GM18861 (cell line): ENCODE measurements at regions not wholly inside any gene's neighbourhood (a gene's known extent, or its start where the extent isn't known, plus 50 kb on each side); places are given as distances from the start of the nearest gene placed in this dataset.

Experiments
- ATAC-seq: cut with Tn5 transposase; IDR thresholded peaks from one replicate; pipeline ENCODE4 v1.9.1; 2021; ENCODE audit not compliant: unreplicated experiment

DNA sequence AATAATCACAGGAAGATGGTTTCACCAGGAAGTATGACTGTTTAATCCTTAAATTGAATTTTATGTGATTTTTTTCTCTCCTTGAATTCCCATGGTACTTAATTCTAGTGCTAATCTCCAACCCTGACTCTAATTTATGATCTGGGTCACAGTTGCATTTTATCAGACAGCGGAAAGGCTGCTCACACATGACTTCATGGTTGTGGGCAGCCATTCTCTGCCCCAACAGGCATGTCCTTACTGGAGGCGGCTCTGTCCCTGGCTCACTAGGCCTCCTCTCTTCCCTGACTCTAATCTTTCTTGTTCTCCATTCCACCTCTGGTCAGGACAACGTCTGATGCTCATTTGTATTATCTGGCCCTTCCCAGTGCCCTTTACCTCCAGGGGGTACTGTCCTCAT is 184.4 kb downstream of the CHST1 start:
- ATAC-seq = no peak

DNA sequence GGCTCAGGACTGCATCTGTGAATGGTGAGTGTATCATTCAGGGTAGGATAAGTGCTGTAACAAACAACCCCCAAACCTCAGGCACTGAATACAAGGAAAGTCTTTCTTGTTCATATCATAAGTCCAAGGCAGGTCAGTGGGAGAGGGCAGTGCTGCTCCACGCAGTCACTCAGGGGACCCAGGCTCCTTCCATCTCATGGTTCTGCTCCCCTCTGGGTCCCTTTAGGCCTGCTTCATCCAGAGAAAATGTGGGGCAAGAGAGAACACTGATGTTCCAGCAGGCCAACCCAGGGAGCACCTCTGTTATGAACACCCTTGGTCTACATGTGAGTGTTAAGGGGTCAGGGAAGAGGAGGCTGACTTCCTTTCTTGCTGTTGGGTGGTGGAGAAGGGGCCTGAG is 187.8 kb downstream of the CHST1 start:
- ATAC-seq = no peak

DNA sequence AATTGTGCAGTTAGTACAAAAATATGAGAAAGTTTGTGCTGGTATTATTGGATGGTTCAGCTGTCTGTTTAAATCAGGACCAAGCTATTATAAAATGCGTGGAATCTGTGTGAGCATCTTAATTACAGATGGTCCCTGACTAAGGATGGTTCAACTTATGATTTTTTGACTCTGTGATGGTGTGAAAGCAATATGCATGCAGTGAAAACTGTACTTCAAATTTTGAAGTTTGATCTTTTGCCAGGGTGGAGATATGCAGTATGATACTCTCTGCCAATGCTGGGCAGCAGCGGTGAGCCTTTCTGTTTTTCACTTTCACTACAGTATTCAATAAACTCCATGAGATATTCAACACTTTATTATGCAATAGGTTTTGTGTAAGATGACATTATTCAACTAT is 189.3 kb downstream of the CHST1 start:
- no peak for ATAC-seq

DNA sequence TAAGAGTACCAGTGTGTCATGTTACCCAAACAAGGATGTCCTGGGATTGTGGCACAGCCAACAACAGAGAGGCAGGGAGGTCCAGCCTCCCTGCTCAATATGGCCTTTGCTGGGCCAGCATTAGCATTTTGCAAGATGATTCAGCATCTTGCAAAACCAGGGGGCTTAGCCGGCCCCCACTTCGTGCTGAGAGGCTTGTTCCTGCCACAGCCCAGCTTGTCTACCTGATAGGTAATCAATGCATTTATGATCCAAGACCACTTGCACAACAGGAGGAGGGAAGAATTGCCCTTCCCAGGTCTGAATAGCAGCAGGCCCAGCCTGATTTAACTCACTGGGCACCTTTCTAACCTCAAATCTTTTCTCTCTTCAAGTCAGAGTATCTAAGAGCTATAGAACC is 189.0 kb upstream of the SYT13 start:
- no peak for ATAC-seq

DNA sequence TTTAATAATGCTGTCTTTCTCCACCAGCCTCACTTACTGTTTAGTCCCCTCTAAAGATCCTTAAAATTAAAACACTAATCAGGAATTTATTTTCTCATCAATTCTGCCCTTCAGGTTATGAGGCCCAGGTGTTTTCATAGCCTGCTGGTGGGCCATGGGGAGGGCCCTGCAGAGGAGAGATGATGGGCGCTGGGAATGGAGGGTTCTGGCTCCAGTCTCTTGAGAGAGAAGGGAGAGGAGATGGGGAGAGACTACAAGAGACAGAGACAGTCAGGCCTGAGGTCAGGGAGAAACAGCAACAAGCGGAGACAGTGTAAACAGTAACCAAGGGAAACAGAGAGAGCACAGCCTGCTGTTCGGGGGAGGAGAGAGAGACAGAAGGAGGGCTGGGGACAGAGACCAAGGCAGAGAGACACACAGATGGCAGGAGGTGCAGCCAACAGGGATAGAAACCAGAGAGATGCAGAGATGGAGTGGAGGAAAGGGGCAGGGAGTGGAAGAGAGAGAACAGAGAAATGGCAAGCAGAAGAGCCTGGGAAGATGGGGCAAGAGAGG is 187.3 kb upstream of the SYT13 start:
- ATAC-seq = no peak

DNA sequence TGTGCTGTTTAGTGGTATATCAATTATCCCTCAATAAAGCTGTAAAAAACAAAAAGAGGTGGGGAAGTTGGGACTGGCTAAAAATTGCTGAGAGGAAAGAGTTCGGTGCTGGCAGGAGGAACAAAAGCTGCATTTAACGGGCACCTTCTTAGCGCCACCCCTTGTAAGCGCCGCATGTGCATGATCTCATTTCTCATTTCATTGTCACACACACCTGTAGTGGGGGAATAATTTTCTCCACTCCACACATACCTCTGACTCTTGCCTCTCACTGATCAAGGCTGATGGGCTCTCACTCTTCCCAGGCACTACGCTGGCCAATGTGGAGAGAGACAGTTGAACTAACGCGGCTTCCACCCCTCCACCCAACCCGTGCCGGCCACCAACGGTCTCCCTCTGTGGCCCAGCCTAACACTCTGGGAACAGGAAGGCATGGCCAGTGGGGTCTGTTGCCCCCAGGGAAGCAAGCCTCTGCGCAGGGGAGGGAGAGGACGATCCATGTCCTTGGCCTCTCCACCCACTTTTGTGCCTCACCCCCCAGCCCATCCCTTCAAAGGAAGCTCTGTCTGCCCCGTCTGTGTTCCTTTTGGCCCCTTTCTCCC is 186.7 kb upstream of the SYT13 start:
- ATAC-seq = no peak

DNA sequence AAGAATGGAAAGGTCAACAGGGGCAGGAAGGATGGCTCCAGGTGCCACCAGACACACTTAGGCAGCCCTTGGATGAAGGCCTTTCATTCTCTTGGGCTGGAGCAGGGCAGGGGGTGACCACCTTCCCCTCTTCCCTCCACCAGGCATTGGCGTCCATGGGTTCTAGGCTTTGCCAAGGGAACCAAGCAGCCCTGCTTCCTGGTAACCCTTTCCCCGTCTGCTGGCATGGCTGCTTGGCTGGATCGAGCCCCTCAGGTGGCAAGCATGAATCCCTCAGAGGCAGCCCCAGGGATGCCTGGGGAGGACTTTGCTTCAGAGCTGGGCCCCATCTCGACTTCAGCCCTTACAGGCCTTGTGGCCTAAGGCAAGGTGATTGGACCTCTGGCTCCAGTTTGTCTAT is 185.1 kb upstream of the SYT13 start:
- ATAC-seq = no peak

DNA sequence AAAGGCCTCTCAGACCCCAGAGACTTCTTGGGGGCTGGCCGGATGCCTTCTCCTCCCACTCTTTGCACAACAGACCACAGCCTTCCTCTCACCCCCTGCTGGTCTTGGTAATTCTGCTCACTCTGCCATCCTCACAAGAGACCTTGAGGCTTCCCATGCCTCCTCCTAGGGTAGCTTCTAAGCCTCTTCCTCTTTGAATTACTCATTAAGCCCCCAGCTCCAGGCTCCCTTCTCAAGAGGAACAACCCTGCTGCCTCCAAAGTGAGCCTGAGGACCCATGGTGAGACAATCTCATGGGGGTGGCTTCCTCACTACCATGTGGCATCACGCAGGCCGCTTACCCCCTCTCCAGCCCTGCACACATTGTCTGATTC is 184.6 kb upstream of the SYT13 start:
- no peak for ATAC-seq

DNA sequence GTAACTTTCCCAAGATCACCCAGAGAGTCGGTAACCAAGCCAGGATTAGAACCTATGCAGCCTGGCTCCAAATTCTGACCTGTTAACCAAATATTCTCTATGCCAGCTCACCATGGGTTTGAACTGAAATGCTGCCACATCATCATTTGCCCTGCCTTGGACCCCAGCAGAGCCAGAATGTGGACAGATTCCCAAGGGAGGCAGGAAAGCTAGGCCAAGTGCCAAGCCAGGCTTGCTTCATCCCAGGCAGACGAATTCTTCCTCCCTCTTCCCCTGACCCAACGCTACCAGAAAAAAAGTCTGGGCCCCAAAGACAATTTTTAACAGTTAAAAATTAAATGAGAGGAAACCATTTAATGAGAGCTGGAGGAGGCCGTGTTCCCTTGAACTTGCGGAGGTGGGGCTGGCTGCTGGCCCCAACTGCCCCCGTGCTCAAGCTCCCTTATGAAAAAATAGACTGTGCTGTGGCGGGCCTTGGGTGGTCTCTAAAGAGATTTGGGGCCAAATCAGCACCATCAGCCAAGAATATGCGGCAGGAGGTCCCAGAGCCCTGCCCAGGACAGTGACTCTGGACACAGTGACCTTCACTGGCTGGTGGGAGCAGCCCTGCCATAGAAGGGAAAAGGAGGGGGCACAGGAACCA is 184.1 kb upstream of the SYT13 start:
- ATAC-seq = no peak

DNA sequence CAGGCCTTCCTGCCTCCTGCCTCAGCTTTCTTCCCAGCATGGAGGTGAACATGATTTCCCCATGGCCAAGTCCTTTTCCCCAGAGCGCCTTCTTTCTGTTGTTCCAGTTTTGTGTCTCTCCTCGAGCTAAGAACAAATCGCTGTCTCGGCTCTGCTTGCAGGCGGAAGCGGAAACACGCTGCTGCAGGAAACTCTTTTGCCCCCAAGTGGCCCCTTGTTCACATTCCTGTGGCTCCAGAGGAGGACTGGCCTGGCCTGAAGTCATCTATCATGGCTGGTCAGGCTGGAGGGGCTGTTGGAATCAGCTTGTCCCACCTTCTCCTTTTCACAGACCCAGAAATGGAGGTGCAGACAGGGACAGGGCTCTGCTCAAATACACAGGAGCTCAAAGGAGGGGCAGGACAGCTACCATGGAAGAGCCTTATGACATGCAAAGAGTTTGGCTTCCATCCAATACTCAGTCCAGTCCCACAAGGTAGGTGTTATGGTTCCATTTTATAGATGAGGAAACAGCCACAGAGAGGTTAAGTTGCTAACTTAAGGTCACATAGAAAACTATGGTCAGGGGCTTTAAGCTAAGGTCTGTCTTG is 182.2 kb upstream of the SYT13 start:
- ATAC-seq = no peak

DNA sequence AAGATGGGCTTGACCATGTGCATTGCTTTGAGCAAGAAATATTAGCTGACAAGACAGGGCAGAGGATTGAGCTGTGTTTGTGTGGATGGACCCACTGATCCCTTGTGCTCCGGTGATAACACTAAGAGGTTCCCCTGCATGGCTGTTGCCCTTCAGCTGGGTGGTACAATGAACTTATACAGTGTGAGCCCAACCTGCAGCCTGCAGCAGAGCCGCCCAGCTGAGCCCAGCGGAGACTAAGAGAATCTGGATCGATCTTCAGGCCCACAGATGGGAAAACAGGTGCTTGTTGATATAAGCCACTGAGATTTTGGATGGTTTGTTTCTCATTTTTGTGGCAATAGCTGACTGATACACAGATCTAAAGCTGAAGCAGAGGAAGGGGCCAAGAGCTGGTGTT is 177.4 kb upstream of the SYT13 start:
- ATAC-seq = no peak

DNA sequence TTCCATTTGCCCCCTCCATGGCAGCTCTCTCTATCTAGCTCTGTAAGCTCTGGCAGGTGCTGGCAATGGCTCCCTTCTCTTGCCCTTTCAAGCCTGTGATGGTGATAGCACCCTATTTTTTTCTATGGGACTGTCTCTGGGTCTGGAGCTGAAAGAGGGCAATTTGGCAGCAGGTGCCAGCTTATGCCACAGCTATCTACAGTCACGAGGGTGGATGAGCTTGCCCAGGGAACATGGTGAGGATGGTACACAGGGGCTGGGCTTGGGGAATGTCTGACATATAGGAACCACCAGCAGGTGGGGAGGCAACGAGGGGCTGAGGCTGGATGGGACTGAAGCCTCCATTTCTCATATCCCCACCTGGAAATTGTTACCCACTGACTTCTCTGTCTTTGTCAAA is 175.4 kb upstream of the SYT13 start:
- ATAC-seq = no peak

DNA sequence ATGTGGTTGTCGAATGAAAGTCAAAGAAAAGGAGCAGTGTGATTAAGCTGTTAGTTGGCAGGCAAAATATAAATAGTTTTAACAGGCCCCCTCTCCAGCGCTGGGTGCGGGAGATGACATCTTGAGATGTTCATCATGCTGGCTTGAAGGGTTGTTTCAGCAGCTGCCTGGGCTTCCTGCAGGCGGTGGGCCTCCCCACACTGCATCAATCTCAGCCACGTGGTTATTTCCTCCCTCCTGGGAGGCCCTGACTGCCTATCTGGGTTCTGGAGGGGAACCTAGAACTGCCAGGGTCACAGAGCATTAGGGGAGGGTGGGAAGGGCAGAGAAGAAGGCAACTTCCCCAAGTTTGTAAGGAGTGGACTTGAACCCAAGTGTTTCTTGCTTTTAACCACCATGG is 173.3 kb upstream of the SYT13 start:
- no peak for ATAC-seq

DNA sequence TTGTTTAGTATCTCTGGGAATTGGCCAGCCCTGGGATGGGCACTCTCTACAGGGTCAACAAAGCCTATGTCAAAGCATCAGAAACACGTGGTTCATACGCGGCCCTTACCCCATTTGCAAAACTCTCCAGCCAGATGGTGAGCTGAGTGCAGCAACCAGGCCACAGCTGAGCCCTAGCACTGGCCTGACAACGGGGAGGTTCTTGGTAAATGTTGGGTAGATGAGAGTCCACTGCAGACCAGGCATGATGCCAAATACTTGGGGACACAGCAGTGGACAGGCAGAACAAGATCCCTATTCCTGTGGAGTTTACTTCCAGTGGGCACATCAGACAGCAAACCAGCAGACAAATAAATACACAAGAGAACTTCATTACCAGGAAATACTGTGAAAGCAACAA is 172.1 kb upstream of the SYT13 start:
- ATAC-seq = no peak

DNA sequence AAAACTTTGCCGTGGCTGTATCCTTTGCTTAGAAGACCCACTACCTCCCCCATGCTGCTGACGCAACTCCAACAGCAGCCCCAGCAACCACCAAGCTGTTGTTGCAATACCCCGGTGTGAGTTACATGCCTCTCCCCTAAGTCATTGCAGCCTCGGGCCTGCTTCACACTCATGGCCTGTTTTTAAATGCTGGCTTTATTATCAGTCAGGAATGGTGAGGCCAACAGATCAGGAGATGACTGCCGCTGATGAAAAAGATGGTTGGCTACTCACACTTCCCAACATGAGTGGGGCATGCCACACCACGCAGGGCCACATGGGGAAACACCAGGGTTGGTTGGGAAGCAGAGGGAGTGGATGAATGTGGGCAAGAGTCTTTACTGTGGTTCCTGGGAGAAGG is 171.5 kb upstream of the SYT13 start:
- ATAC-seq = no peak

DNA sequence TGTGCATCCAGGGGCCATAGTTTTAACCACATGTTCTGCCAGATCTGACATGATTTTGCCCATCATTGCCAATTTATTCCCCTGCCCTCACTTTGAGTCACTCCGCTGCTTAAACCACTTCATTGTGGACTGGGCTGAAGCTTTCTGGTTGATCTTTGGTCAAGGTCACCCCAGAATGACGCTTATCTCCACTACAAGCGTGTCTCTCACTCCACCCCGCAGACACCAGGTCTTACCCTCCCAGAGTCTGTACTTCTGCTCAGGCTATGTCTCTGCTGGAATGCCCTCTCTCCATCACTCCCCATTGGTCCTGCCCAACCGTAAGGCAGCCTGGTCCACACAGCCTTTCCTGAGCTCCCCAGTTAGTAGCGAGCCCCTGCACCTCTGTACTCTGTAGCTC is 170.5 kb upstream of the SYT13 start:
- ATAC-seq = no peak

DNA sequence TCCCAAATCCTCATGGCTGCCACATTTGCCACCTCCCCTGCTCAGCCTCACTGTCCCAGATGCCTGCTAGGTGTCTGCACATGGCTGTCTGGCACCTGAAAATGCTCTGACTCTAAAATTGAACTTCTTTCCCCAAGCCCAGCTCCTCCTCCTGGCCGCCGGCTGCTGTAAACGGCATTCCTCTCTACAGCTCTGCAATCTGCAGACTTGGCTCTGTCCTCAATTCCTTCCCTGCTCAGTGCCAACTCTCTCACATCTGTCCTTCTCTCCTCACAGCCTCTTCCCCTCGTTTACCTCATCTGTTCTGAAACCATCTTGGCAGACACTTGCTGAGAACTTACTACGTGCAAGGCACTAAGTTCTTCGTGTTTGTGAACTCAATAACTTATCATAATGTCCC is 169.4 kb upstream of the SYT13 start:
- no peak for ATAC-seq

DNA sequence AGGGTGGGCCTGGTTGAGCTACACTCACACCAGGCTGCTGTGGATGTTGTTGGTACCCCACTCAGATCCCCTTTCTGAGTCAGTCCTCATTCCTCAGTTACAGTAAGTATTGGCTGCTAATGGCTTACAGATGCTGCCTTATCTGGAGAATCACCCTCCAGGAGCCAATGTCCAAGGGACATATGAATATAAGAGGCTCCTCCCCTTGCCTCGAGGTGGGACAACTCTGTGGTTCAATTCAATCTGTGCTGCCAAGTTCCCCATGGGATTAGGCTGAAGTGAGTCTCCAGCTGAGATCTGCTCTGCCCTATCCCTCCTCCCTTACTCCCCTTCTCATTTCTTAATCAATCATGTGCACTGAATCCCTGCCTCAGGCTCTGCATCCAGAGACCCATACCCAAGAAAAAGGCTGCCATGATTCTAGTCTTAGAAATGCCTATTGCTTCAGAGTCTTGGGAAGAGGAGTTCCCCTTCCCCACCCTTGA is 168.8 kb upstream of the SYT13 start:
- no peak for ATAC-seq

DNA sequence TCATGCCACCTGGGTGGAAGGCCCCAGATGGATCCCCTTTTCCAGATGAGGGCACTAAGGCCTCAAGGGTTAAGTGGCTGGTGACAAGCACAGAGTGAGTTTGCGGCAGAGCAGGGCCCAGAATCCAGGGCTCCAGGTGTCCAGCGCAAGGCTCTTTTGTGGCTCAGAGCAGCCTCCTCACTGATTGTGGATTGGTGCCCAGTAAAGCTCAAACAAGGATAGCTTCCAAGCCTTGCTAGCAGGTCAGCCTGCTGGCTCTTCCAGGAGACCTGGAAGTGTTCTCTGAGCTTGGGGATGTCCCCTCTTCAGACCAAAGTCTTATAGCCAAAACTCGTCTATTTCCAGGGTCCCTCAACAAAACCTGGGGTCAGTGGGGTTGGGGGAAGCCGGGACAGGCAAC is 167.6 kb upstream of the SYT13 start:
- ATAC-seq = no peak

DNA sequence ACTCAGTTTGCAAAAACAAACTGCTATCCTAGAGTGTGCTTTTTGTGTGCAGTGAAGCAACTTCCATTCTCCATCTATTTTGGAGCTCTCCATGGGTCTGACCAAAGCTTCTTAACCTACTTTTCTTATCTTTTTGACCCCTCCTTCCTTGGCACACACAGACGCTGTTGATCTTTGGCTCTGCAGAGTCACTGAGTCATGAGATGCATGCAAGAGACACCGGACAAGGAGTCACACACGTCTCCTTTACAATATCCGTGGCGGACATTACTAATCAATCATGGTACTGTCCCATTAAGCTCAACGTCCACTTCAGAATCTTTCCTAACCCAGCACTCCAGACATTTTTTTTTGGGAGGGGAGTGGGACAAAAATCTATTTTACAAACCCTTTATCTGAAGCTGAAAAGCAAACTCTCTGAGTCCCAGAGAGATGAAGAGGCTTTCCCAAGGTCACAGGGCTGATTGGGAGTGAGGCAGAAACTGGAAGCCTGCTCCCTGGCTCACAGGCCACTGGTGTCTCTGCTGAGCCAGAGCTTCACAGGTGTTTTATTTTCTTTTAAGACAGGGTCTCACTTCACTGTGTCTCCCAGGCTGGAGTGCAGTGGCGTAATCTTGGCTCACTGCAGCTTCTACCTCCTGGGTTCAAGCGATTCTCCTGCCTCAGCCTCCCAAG is 165.8 kb upstream of the SYT13 start:
- no peak for ATAC-seq

DNA sequence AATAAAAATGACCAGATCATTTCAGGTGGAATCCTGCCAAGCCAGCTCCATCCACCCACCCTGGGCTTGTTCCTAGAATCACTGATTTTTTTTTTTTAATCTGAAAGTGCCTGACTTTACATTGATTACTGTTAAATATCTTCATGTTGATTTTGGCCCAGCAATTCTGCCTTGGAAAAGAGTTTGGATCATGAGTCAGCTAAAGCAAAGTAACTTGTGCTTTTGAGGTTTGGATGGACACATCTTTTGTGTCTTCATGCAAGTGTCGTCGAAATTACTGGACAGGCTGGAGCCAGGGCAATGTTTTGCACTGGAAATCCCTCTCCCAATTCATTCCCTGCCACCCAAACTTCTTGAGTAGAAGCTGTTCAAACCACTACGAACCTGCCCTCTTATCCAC is 164.0 kb upstream of the SYT13 start:
- ATAC-seq = no peak

DNA sequence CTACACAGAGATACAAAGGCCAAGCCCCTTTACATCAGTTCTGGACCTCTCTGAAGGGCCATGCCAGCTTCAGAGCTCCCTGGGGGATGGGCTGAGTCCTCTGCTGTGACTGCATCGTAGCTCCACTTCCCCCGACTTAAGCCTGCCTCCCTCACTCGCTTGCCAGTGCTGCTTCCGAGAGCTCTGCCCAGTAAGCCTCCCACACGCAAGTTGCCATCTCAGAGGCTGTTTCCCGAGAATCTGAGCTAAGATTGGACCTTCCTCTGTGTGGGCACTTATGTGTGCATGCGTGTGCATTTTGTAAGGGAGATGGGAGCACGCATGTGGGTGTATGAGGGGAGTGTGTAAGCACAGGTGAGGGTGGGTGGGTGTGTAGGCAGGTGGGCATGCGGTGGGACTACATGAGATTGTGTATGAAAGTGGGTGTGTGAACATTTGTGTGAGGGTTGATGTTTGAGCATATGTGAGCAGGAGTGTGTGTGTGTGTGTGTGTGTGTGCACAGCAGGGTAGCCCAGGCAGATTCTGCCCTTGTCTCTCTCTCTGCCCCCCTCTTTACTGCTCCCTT is 163.0 kb upstream of the SYT13 start:
- no peak for ATAC-seq
